HL-60 (cell line): ENCODE measurements at regions not wholly inside any gene's neighbourhood (a gene's known extent, or its start where the extent isn't known, plus 50 kb on each side); places are given as distances from the start of the nearest gene placed in this dataset.

Experiments
- GABPA ChIP-seq: IDR thresholded peaks from 2 replicates; pipeline ENCODE4 v1.6.1; 2012; ENCODE audit warnings: low read depth
- POLR2AphosphoS5 ChIP-seq: IDR thresholded peaks from 2 replicates; pipeline ENCODE4 v1.6.1; 2012; ENCODE audit warnings: low read depth
- REST ChIP-seq: IDR thresholded peaks from 2 replicates; pipeline ENCODE4 v1.6.1; 2012; ENCODE audit warnings: low read depth; ENCODE audit not compliant: insufficient replicate concordance
- TF ChIP-seq, protein P1 (sequence below): IDR thresholded peaks from one replicate; pipeline ENCODE4 v1.5.1; 2011; ENCODE audit warnings: low read length, control low read depth, inconsistent platforms; ENCODE audit not compliant: insufficient read depth

- TF ChIP-seq POLR2AphosphoS5 (no peak), REST (no peak), GABPA (no peak)
- TF ChIP-seq, protein P1, sequence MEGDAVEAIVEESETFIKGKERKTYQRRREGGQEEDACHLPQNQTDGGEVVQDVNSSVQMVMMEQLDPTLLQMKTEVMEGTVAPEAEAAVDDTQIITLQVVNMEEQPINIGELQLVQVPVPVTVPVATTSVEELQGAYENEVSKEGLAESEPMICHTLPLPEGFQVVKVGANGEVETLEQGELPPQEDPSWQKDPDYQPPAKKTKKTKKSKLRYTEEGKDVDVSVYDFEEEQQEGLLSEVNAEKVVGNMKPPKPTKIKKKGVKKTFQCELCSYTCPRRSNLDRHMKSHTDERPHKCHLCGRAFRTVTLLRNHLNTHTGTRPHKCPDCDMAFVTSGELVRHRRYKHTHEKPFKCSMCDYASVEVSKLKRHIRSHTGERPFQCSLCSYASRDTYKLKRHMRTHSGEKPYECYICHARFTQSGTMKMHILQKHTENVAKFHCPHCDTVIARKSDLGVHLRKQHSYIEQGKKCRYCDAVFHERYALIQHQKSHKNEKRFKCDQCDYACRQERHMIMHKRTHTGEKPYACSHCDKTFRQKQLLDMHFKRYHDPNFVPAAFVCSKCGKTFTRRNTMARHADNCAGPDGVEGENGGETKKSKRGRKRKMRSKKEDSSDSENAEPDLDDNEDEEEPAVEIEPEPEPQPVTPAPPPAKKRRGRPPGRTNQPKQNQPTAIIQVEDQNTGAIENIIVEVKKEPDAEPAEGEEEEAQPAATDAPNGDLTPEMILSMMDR, result no peak
These were observed 89.1 kb downstream of the LARP7 start for GRCh38 chr4:112726041-112726440.
